Effector memory CD8-positive, alpha-beta T cell (primary cell): ENCODE measurements at regions not wholly inside any gene's neighbourhood (a gene's known extent, or its start where the extent isn't known, plus 50 kb on each side); places are given as distances from the start of the nearest gene placed in this dataset.

Experiments used
- ATAC-seq: fragments of 150-1000 bp; cut with Tn5 transposase; replicated peaks from 2 replicates; pipeline ENCODE4 v1.10.0; 2021; ENCODE audit warnings: mild to moderate bottlenecking, moderate library complexity
- DNase-seq, 3 experiments: peaks; one replicate each; pipeline ENCODE4 v3.0.0; 2021
- H3K27ac Mint-ChIP-seq, 2 donors: one replicate each; pipeline ENCODE4 v1.8.0; 2022; ENCODE audit warnings: mild to moderate bottlenecking in 2 of 2, mixed read lengths in 2 of 2, moderate library complexity in 2 of 2
- H3K27me3 Mint-ChIP-seq, 2 donors: one replicate each; pipeline ENCODE4 v1.8.0; 2022; ENCODE audit warnings: mixed read lengths in 2 of 2
- H3K36me3 Mint-ChIP-seq: one replicate; pipeline ENCODE4 v1.8.0; 2022; ENCODE audit warnings: mild to moderate bottlenecking, moderate library complexity, mixed read lengths; ENCODE audit not compliant: insufficient read depth
- H3K4me1 Mint-ChIP-seq, 2 donors: one replicate each; pipeline ENCODE4 v1.8.0; 2022; ENCODE audit warnings: low read depth in 2 of 2, mixed read lengths in 2 of 2
- H3K4me3 Mint-ChIP-seq, 2 donors: one replicate each; pipeline ENCODE4 v1.8.0; 2022; ENCODE audit warnings: mild to moderate bottlenecking in 2 of 2, mixed read lengths in 2 of 2, moderate library complexity in 2 of 2
- H3K9me3 Mint-ChIP-seq, 2 donors: one replicate each; pipeline ENCODE4 v1.8.0; 2022; ENCODE audit warnings: mixed read lengths in 2 of 2

DNA sequence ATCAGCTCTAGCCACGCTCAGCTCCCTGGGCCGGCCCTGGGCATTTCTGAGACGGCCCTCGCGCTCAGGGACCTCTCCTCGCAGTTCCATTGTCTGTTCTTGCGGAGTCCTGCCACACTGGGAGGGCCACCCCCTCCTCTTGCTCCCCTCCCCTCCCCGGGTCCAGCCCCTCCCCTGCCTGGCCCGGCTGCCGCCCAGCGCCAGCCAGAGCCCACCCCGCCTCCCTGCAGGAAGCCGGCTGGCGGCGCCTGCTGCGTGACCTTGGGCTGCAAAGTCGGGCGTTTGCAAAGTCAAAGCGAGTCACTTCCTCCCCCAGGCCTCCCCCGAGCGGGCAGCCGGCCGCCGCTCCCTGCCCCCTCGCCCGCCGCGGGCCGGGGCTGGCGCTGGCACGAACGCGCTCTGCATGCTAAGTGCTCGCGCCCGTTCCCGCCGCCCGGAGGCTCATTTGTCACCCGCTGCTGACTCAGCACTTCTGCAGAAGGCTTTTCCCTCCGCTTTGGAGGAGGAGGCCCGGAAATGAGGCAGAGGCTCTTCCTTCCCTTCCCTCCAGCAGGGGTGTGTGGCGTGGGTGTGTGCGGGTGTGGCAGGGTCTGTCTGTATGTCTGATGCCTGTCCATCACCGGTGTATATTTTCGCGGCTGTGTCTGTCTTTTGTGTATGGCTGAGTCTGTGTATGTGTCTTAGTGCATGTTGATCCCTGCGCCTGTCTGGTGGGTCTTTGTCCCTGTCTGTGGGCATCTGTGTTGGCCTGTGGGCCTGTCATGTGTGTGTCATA is 72.0 kb downstream of the IRF2BPL start:
- Mint-ChIP-seq H3K27ac (peak overlapping the region; percentile 97 to 99), H3K4me1 (peaks cover 49 to 51% of the 10 kb centered on the region in 2 donors), H3K27me3 (no peaks in the 10 kb centered on the region), H3K9me3 (no peaks in the 10 kb centered on the region), H3K36me3 (peaks cover 26% of the 10 kb centered on the region), H3K4me3 (peak overlapping the region; percentile 76 to 85)
- ATAC-seq (peak; percentile 69), DNase-seq (peak; percentile 85 to 89 (median 87))

GRCh38 chr14:76955575-76956315 is 72.8 kb downstream of the IRF2BPL start:
- Mint-ChIP-seq H3K4me1 (peaks cover 44 to 45% of the 10 kb centered on the region in 2 donors), H3K27ac (peak overlapping the region; percentile 97 to 99), H3K36me3 (peaks cover 21% of the 10 kb centered on the region), H3K27me3 (no peaks in the 10 kb centered on the region), H3K4me3 (peak overlapping the region; percentile 76 to 85), H3K9me3 (no peaks in the 10 kb centered on the region)
- ATAC-seq (peak; percentile 51), DNase-seq (peak; percentile 53 to 58 (median 57))

DNA sequence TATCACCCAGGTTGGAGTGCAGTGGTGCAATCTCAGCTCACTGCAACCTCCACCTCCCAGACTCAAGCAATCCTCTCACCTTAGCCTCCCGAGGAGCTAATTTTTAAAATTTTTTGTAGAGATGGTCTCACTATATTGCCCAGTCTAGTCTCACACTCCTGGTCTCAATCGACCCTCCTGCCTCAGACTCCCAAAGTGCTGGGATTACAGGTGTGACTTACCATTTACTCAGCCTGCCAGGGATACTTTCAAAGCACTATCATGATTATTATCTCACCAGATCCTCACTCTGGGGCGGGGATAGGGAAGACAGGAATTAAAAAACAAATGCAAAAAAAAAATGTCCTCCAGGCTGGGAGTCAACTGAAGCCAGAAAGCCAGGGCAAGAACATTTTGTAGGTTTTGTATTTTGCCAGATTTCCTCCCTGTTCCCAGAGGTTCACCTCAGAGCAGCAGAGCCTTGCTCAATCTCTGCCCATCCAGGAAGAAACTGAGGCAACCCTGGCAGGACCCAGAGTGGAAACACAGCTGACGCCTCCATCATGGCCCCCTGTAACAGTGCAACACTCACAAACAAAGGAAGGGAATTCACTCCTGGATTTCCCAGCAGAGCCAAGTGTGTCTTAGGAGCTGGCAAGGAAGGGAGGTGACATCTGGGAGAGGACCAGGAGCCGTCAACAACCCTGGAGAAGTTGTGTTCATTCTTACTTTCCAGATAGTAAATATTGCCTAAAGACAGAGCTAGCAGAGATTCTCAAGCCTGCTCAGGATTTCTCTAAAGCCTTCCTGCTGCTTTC is 73.9 kb downstream of the IRF2BPL start:
- H3K4me1 Mint-ChIP-seq: peaks cover 38 to 44% of the 10 kb centered on the region in 2 donors
- H3K36me3 Mint-ChIP-seq: peaks cover 21% of the 10 kb centered on the region
- no peaks in the 10 kb centered on the region for H3K27me3 Mint-ChIP-seq
- H3K27ac Mint-ChIP-seq: peak overlapping the region; percentile 97 to 99
- ATAC-seq (no peak), DNase-seq (no peak)
- H3K4me3 Mint-ChIP-seq: no peak overlapping the region
- no peaks in the 10 kb centered on the region for H3K9me3 Mint-ChIP-seq

- ATAC-seq (no peak), DNase-seq (peak; percentile 24 to 33 (median 27))
- peak overlapping the region; percentile 88 to 91 for H3K27ac Mint-ChIP-seq
- H3K4me3 Mint-ChIP-seq: peak overlapping the region; percentile 56 to 59
- H3K36me3 Mint-ChIP-seq: peaks cover 21% of the 10 kb centered on the region
- no peaks in the 10 kb centered on the region for H3K27me3 Mint-ChIP-seq
- no peaks in the 10 kb centered on the region for H3K9me3 Mint-ChIP-seq
- H3K4me1 Mint-ChIP-seq: peaks cover 35 to 38% of the 10 kb centered on the region in 2 donors
Measured at GRCh38 chr14:76953311-76953945, 75.1 kb downstream of the IRF2BPL start.

DNA sequence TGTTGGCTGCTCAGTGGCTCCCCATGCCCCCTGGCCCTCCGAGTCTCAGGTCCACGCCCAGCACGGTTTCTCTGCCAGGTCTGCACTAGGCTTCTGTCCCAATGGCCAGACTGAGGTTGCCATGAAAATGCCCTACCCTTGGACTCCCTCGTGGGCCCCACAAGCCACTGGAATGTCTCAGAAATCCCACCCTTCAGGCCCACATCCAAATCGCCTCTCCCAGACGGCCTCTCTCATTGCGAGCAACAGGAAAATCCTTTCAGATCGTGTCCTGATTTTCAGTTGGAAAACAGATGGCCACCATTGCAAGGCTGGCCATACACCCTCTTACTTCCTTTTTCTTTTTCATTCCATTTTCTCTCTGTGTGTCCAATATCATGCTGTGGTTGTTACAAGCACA is 77.3 kb downstream of the IRF2BPL start:
- DNase-seq (no peak), ATAC-seq (no peak)
- no peaks in the 10 kb centered on the region for H3K9me3 Mint-ChIP-seq
- peaks cover 27 to 39% of the 10 kb centered on the region in 2 donors for H3K4me1 Mint-ChIP-seq
- H3K36me3 Mint-ChIP-seq: peaks cover 10% of the 10 kb centered on the region
- H3K27me3 Mint-ChIP-seq: no peaks in the 10 kb centered on the region
- no peak overlapping the region for H3K4me3 Mint-ChIP-seq
- H3K27ac Mint-ChIP-seq: no peak overlapping the region

- Mint-ChIP-seq H3K9me3 (no peaks in the 10 kb centered on the region), H3K27me3 (no peaks in the 10 kb centered on the region), H3K27ac (no peak overlapping the region), H3K36me3 (peaks cover 6% of the 10 kb centered on the region), H3K4me1 (peaks cover 22 to 31% of the 10 kb centered on the region in 2 donors), H3K4me3 (no peak overlapping the region)
- ATAC-seq: no peak
- DNase-seq: no peak
Measured at GRCh38 chr14:76950055-76951020, 78.2 kb downstream of the IRF2BPL start.

DNA sequence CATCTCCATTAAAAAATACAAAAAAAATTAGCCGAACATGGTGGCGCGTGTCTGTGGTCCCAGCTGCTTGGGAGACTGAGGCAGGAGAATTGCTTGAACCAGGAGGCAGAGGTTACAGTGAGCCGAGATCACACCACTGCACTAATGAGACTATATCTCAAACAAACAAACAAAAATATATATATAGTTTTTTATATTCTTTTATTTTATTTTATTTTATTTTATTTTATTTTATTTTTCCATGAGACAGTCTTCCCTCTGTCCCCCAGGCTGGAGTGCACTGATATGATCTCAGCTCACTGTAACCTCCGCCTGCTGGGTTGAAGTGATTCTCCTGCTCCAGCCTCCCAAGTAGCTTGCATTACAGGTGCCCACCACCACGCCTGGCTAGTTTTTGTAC is 79.5 kb downstream of the IRF2BPL start:
- ATAC-seq (no peak), DNase-seq (no peak)
- H3K36me3 Mint-ChIP-seq: peaks cover 3% of the 10 kb centered on the region
- peaks cover 19 to 28% of the 10 kb centered on the region in 2 donors for H3K4me1 Mint-ChIP-seq
- H3K9me3 Mint-ChIP-seq: no peaks in the 10 kb centered on the region
- no peaks in the 10 kb centered on the region for H3K27me3 Mint-ChIP-seq
- H3K27ac Mint-ChIP-seq: peak overlapping the region in 1 of 2 donors; percentile 75
- H3K4me3 Mint-ChIP-seq: peak overlapping the region in 1 of 2 donors; percentile 17

GRCh38 chr14:76948213-76948947 is 80.1 kb downstream of the IRF2BPL start:
- no peak for DNase-seq
- no peak for ATAC-seq
- Mint-ChIP-seq H3K4me3 (peak overlapping the region in 1 of 2 donors; percentile 17), H3K27ac (peak overlapping the region in 1 of 2 donors; percentile 75), H3K9me3 (no peaks in the 10 kb centered on the region), H3K27me3 (no peaks in the 10 kb centered on the region), H3K36me3 (peaks cover 3% of the 10 kb centered on the region), H3K4me1 (peaks cover 15 to 24% of the 10 kb centered on the region in 2 donors)

GRCh38 chr14:76947838-76948184 is 80.7 kb downstream of the IRF2BPL start:
- Mint-ChIP-seq H3K27me3 (no peaks in the 10 kb centered on the region), H3K4me3 (no peak overlapping the region), H3K4me1 (peaks cover 13 to 21% of the 10 kb centered on the region in 2 donors), H3K36me3 (peaks cover 3% of the 10 kb centered on the region), H3K9me3 (no peaks in the 10 kb centered on the region), H3K27ac (peak overlapping the region in 1 of 2 donors; percentile 89)
- DNase-seq (no peak), ATAC-seq (no peak)

DNA sequence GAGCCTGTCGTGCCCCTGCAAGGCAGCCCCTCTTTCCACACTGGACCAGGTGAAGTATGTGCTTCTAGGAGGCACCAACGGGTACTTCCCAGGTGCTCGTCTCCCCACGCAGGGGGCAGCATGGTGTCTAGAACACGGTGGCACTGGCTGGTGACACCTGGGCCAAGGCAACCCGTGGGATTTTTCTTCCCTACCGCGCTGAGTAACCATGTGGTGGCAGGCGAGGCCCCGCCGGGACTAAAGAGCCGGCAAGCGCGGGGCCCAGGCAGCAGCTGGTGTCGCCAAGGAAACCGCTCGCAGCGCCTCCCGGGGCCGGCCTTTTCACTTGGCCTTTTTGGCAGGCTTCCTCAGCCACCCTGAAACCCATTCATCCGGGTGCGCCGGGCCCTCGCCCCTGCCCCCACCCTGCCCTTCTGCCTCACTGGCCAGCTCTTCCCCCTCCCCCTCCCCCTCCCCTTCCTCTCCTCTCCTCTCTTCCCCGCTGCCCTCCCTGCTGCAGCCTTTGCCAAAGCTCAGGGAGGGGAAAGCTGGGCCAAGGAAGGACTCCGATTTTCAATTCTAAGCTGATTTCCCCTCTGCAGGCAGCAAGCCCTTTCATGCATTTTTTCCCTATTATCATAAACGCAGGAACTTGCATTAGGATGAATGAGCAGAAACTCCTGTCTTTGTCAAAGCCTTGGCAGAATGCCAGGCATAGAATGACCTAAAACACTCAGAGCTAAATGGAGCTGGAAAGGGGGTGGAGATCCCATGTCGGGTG is 81.2 kb downstream of the IRF2BPL start:
- Mint-ChIP-seq H3K27me3 (no peaks in the 10 kb centered on the region), H3K36me3 (peaks cover 3% of the 10 kb centered on the region), H3K27ac (peak overlapping the region; percentile 49 to 89), H3K9me3 (no peaks in the 10 kb centered on the region), H3K4me1 (peaks cover 13 to 21% of the 10 kb centered on the region in 2 donors), H3K4me3 (peak overlapping the region; percentile 18 to 64)
- ATAC-seq (peak; percentile 98), DNase-seq (peak; percentile 63 to 70 (median 68))

GRCh38 chr14:76946753-76947077 is 81.8 kb downstream of the IRF2BPL start:
- Mint-ChIP-seq H3K27me3 (no peaks in the 10 kb centered on the region), H3K36me3 (peaks cover 3% of the 10 kb centered on the region), H3K27ac (peak overlapping the region; percentile 49 to 89), H3K9me3 (no peaks in the 10 kb centered on the region), H3K4me1 (peaks cover 13 to 21% of the 10 kb centered on the region in 2 donors), H3K4me3 (peak overlapping the region; percentile 18 to 64)
- no peak for ATAC-seq
- DNase-seq: no peak
